22Rv1 (cell line): ENCODE measurements at regions not wholly inside any gene's neighbourhood (a gene's known extent, or its start where the extent isn't known, plus 50 kb on each side); places are given as distances from the start of the nearest gene placed in this dataset.

Source experiments
- H3K27ac ChIP-seq: fragments of 450-650 bp; 2 replicates; pipeline ENCODE4 v1.5.1; 2017
- ZFX ChIP-seq: fragments of 450-650 bp; IDR thresholded peaks from 2 replicates; pipeline ENCODE4 v1.6.1; 2017; ENCODE audit warnings: antibody characterized with exemption, borderline replicate concordance
- TF ChIP-seq, protein P1 (sequence below): fragments of 450-650 bp; IDR thresholded peaks from 2 replicates; pipeline ENCODE4 v1.5.1; 2017; ENCODE audit warnings: mild to moderate bottlenecking

DNA sequence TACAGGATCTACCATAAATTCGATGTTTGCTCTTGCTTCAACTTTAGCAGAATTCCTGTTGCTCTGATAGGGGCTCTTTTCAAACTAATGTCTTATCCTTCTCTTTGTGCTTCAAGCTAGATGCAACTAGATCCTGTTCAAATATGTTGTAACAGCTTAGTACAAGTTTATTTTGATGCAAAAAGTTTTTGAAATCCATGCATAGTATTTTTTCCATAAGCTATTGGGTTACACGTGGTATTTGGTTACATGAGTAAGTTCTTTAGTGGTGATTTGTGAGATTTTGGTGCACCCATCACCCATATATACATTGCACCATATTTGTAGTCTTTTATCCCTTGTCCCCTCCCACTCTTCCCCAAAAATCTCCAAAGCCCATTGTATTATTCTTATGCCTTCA lies 907.7 kb downstream of the LTN1 start:
- no peak overlapping the region for H3K27ac ChIP-seq
- TF ChIP-seq, protein P1, sequence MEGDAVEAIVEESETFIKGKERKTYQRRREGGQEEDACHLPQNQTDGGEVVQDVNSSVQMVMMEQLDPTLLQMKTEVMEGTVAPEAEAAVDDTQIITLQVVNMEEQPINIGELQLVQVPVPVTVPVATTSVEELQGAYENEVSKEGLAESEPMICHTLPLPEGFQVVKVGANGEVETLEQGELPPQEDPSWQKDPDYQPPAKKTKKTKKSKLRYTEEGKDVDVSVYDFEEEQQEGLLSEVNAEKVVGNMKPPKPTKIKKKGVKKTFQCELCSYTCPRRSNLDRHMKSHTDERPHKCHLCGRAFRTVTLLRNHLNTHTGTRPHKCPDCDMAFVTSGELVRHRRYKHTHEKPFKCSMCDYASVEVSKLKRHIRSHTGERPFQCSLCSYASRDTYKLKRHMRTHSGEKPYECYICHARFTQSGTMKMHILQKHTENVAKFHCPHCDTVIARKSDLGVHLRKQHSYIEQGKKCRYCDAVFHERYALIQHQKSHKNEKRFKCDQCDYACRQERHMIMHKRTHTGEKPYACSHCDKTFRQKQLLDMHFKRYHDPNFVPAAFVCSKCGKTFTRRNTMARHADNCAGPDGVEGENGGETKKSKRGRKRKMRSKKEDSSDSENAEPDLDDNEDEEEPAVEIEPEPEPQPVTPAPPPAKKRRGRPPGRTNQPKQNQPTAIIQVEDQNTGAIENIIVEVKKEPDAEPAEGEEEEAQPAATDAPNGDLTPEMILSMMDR = no peak
- TF ChIP-seq ZFX = no peak

DNA sequence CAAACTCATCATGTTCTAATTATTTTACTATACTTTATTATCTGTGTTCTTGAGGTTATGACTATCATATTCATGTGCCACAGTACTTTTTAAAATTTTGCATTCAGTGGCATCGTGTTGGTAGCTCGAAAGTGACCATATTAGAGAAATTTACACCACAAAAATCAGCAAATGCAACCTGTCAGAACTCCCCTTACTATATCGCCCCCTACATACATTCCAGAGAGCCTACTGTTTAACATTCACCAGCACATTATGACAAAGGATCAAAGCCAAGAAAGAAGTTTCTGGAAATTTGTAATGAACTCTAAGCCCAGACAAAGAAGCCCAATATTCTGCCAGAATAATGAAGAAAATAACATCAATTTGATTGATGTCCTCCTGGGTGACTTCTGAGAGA lies 909.3 kb downstream of the LTN1 start:
- H3K27ac ChIP-seq = no peak overlapping the region
- TF ChIP-seq ZFX = no peak
- TF ChIP-seq, protein P1 = 0 out of 2 replicates have a peak, but pooled peaks have one; percentile 11

DNA sequence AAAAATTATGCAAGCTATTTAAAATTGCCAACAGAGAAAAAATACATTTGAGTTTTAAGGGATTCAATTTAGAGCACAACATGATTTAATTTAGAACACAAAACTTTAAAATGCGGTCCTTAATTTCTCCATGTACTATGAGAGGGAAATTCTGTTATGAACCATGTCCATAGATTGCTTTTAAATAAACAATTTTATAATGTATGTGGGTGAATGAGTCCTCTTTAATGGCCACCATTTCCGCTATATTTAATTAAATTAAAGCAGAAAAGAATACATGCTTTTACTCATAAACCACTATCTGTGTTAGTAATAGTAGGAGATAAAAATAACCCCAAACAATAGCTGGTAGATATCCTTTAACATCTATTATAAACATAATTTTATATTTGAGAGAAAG lies 914.6 kb downstream of the LTN1 start:
- no peak overlapping the region for H3K27ac ChIP-seq
- TF ChIP-seq ZFX = no peak

DNA sequence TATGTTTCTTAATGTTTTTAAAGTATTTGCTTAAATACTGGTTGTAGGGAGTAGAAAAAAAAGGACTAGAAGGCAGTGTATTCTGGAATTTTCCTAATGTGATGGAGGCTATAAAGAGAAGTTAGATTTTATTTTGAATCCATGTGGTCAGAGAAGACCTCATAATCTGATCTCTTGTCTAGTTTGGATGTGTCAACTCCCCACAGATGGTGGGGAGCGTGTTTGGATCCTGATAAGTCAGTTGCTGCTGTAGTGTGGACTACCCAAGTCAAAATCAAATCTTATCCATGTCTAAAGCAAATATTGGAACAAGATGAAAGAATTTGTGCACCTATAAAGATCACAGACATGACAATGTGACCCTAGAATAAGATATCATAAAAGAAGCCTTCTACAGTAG lies 918.0 kb downstream of the LTN1 start:
- H3K27ac ChIP-seq = no peak overlapping the region
- TF ChIP-seq, protein P1 = no peak
- no peak for TF ChIP-seq ZFX

DNA sequence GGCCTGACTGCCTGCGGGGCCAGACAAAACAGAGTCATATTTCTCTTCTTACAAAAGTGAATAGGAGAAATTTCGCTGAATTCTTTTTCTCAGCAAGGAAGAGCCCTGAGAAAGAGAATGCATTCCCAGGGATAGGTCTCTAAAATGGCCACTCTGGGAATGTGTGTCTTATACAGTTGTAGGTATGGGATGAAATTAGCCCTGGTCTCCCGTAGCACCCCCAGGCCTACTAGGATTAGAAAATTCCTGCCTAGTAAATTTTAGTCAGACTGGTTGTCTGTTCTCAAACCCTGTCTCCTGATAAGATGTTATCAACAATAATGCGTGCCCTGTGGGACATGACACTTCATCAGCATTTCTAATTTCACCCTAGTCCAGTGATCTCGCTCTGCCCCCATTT lies 920.1 kb downstream of the LTN1 start:
- TF ChIP-seq, protein P1 = no peak
- TF ChIP-seq ZFX = no peak
- no peak overlapping the region for H3K27ac ChIP-seq

DNA sequence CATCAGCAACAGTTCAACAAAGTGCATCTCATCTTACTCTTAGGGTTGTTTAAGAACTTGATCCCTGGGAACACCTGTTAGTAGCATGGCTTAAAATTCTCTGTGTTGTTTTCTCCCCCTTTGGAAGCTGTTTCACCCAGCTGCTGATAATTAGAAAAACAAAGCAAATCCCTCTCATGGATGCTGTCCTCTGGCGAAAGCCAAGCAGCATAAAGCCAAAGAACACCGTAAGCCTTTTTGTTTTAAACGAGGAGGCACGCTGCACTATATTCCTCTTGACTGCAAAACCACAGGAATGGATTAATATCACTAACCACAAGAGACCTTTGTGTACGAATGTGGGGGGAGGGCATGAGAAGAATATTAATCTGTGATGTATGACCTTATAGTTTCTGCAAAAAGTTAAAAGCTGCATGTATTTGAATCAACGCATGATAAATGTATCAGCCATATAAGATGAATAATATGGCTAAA lies 923.2 kb downstream of the LTN1 start:
- TF ChIP-seq ZFX = no peak
- TF ChIP-seq, protein P1 = no peak
- no peak overlapping the region for H3K27ac ChIP-seq

DNA sequence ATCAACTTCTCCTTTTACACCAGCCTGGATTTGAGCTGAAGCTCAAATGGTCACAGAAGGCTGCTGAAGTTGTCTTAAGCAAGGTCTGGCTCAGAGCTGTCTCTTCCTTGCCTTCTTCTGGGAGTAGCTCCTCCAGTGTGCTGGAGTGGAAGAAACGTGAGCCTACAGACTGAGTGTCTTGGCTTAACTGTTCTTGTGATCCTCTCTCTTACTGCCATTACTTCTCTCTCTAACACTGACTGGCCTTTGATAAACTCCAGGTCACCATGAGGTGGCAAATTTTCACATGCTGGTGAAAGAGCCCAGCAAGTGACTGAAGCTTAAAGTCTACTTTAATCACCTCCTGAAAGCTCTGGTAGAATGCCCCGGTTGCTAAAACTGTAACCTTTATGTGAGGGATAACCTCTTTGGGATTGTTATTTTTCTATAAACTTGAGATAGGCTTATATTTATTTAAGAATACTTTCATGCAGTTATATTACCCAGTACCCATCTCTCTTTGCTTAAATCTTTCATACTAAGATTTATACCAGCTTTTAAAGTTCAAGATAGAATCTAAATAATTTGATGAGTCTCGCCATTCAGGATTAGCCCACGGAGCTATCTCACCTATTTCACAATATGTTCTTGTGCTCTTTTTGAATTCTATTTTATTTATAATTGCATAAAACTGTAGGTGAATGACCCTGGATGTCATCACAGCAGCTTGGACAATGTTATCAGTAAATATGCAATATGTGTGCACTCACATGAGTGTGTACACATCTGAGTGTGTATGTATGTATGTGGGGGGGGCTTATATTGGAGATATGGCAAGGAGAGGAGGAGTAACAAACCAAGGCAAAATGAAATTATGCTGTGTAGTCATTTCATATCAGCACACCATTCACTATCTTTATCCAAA lies 924.0 kb downstream of the LTN1 start:
- no peak overlapping the region for H3K27ac ChIP-seq
- TF ChIP-seq, protein P1 = no peak
- no peak for TF ChIP-seq ZFX
